GM12874 (cell line): ENCODE measurements at regions not wholly inside any gene's neighbourhood (a gene's known extent, or its start where the extent isn't known, plus 50 kb on each side); places are given as distances from the start of the nearest gene placed in this dataset.

ENCODE experiments used
- TF ChIP-seq, protein P1 (sequence below): IDR thresholded peaks from 2 replicates; pipeline ENCODE4 v1.5.1; 2011; ENCODE audit warnings: low read depth, mild to moderate bottlenecking, control low read depth, low read length, moderate library complexity; ENCODE audit not compliant: insufficient read depth

GRCh38 chr7:53428045-53428444, 392.6 kb downstream of the POM121L12 start:
- TF ChIP-seq, protein P1, sequence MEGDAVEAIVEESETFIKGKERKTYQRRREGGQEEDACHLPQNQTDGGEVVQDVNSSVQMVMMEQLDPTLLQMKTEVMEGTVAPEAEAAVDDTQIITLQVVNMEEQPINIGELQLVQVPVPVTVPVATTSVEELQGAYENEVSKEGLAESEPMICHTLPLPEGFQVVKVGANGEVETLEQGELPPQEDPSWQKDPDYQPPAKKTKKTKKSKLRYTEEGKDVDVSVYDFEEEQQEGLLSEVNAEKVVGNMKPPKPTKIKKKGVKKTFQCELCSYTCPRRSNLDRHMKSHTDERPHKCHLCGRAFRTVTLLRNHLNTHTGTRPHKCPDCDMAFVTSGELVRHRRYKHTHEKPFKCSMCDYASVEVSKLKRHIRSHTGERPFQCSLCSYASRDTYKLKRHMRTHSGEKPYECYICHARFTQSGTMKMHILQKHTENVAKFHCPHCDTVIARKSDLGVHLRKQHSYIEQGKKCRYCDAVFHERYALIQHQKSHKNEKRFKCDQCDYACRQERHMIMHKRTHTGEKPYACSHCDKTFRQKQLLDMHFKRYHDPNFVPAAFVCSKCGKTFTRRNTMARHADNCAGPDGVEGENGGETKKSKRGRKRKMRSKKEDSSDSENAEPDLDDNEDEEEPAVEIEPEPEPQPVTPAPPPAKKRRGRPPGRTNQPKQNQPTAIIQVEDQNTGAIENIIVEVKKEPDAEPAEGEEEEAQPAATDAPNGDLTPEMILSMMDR = no peak

DNA sequence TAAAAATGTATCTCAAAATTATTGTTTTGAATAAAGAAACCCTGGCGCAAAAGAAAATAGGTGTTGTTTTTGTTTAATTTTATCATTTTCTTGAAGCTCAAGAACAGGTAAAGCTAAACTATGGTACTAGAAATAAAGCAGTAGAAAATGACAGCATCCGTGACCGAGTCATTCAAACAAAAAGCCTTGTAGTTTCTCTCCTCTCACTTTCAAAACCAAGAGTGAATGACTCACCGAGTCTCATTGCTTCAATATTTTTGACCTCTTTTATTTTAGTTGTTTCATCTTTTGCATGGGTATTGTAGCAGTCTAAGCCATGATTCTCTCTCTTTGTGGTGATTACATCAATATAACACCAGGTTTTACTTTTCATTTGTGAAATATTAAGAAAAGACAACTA, 396.5 kb downstream of the POM121L12 start:
- TF ChIP-seq, protein P1 = no peak

DNA sequence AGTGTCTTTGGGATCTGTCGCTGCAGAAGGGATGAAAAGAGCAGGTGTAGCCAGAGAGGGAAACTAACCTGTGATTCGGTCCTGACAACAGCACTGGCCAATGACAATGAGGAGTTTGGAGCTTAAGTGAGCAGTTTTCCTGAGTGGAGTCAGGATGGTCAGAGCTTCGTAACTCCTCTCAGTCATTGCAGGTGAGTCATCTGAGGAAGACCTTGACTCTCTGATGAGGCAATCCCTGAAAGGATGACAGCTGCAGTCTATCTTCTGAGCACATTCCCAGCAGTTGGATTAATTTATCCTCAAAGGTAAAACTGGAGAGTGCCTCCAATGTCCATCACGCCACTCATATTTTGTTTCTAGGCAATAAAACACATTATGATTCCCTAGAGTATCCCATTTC, 401.9 kb downstream of the POM121L12 start:
- TF ChIP-seq, protein P1 = no peak

- TF ChIP-seq, protein P1 = no peak
Measured at GRCh38 chr7:53446170-53446569, 410.7 kb downstream of the POM121L12 start.

DNA sequence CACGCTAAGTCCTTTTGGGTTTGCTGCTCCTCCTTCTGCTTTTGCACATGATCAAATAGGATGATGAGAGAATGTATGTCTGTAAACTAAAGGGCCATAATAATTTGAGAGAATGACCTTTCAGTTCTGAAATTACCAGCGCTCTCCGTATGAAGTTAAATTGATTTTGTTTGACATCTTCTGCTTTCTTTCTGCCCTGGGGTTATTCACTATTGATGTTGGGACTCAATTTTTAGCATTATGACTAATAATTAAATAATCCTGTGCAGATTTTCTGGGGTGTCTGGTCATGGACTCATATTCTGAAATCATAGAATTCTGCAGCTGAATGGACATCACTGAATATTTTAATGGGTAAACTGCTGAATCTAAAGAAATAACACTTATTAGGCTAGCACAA, 423.2 kb downstream of the POM121L12 start:
- TF ChIP-seq, protein P1 = no peak

DNA sequence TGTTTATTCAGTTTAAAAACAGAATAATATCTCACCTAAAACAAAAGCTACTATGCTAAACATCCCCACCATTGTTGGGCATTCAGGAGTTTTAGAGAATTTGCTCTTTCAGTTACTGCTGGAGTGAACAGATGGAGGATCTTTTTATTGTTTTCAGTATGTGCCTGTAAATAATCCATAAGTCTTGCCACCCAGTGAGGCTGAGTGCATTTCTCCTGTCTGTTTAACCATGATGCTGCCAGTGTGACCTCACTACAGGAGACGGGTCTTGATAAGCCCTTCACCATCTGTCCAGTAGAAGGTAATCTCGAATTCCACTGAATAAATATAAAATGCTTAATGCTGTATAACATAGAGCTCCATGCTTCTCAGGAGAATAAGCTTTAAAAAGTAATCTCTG, 430.9 kb downstream of the POM121L12 start:
- TF ChIP-seq, protein P1 = no peak

GRCh38 chr7:53470336-53470970, 435.0 kb downstream of the POM121L12 start:
- TF ChIP-seq, protein P1 = no peak

DNA sequence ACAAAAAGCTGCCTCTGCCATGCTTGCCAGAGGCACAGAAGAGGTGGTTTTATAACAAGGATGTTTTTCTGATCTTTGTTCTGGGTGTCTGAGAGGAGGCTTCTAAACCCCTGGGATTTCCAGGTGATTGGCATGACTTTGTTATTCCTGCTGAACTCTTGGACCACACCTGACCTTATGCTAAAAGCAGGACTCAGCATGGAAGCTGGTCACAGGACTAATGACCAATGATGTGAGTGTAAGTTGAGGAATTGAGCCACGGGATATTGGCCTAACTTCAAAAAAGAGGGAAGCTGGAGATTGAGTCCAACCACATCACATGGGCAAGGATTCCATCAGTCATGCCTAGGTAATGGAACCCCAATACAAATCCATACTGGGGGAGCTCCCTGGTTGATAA, 437.9 kb downstream of the POM121L12 start:
- TF ChIP-seq, protein P1 = no peak
